PC-9 (cell line): ENCODE measurements at regions not wholly inside any gene's neighbourhood (a gene's known extent, or its start where the extent isn't known, plus 50 kb on each side); places are given as distances from the start of the nearest gene placed in this dataset.
A peak's percentile ranks its signal among the peaks of the same experiment; 100 is the strongest.

Source experiments
- BruUV-seq: library from RNA; stranded (reverse); fragments of 400-500 nt; replicated peaks from 2 replicates; lab custom pipeline; 2021; lab: Mats Ljungman, UMichigan
- CTCF ChIA-PET: fragments of 300-600 bp; sonication (Branson Sonifier 250); formaldehyde crosslinking; loops from one replicate; lab custom pipeline; 2022; ENCODE audit warnings: antibody characterized with exemption; lab: Charles Lee
- POLR2A ChIA-PET: fragments of 300-600 bp; sonication (Branson Sonifier 250); formaldehyde crosslinking; loops from one replicate; lab custom pipeline; 2022; ENCODE audit warnings: antibody characterized with exemption; ENCODE audit not compliant: unreplicated experiment; lab: Charles Lee
- DNase-seq, 2 experiments: peaks; one replicate each; pipeline versions ENCODE4 v3.0.0 to v3.0.0-alpha.2; 2015 to 2022; ENCODE audit warnings: mixed read lengths in 1 of 2
- H2AFZ ChIP-seq: fragments of 200-600 bp; sonication (generic); 2 replicates; pipeline ENCODE4 v1.8.1; 2017; ENCODE audit warnings: antibody characterized with exemption
- H3F3A ChIP-seq: fragments of 200-600 bp; sonication (generic); 2 replicates; pipeline ENCODE4 v1.8.1; 2017; ENCODE audit warnings: antibody characterized with exemption, mild to moderate bottlenecking, low read depth; ENCODE audit not compliant: insufficient read depth
- H3K27ac ChIP-seq: fragments of 200-600 bp; sonication (generic); 2 replicates; pipeline ENCODE4 v1.6.1; 2016; ENCODE audit warnings: mixed run types
- H3K27me3 ChIP-seq: fragments of 200-600 bp; sonication (generic); 2 replicates; pipeline ENCODE4 v1.6.1; 2016; ENCODE audit warnings: low read depth, mixed run types; ENCODE audit not compliant: insufficient read depth
- H3K36me3 ChIP-seq: fragments of 200-600 bp; sonication (generic); 2 replicates; pipeline ENCODE4 v1.6.1; 2016; ENCODE audit warnings: low read depth, mixed run types
- H3K4me1 ChIP-seq: fragments of 200-600 bp; sonication (generic); replicated peaks from 2 replicates; pipeline ENCODE4 v1.6.1; 2016; ENCODE audit warnings: mixed run types; ENCODE audit not compliant: insufficient read depth
- H3K4me2 ChIP-seq: fragments of 200-600 bp; sonication (generic); 2 replicates; pipeline ENCODE4 v1.6.1; 2017; ENCODE audit warnings: mixed run types
- H3K4me3 ChIP-seq: fragments of 200-600 bp; sonication (generic); 2 replicates; pipeline ENCODE4 v1.6.1; 2016; ENCODE audit warnings: mixed run types
- H3K79me2 ChIP-seq: fragments of 200-600 bp; sonication (generic); 2 replicates; pipeline ENCODE4 v1.6.1; 2017; ENCODE audit warnings: low read depth, mixed run types
- H3K9me2 ChIP-seq: fragments of 200-600 bp; sonication (generic); 2 replicates; pipeline ENCODE4 v1.8.1; 2017; ENCODE audit warnings: mild to moderate bottlenecking; ENCODE audit not compliant: insufficient read depth
- H3K9me3 ChIP-seq: fragments of 200-600 bp; sonication (generic); 2 replicates; pipeline ENCODE4 v1.8.1; 2016; ENCODE audit warnings: low read depth; ENCODE audit not compliant: insufficient read depth
- H4K20me1 ChIP-seq: fragments of 200-600 bp; sonication (generic); 2 replicates; pipeline ENCODE4 v1.8.1; 2017; ENCODE audit not compliant: insufficient read depth
- CTCF ChIP-seq: fragments of 200-600 bp; sonication (generic); conservative IDR thresholded peaks from 2 replicates; pipeline ENCODE4 v1.6.1; 2017; ENCODE audit warnings: mixed run types, antibody characterized with exemption, mild to moderate bottlenecking, moderate library complexity
- EZH2 ChIP-seq: fragments of 200-600 bp; sonication (generic); IDR thresholded peaks from 2 replicates; pipeline ENCODE4 v1.8.0; 2017; ENCODE audit warnings: antibody characterized with exemption, low read depth
- intact Hi-C: fragments of 100-400 bp; cut with micrococcal nuclease; formaldehyde crosslinking; loops from one replicate; pipeline ENCODE4 v1.10.0; 2022; ENCODE audit not compliant: unreplicated experiment

GRCh38 chr1:181142096-181142958, 53.8 kb downstream of the IER5 start:
- H4K20me1 ChIP-seq: no peaks in the 10 kb centered on the region
- DNase-seq: peak; percentile 84 to 88
- H3K27me3 ChIP-seq: no peaks in the 10 kb centered on the region
- TF ChIP-seq EZH2: no peak
- TF ChIP-seq CTCF: peak; percentile 97
- peak overlapping the region; percentile 4; the same call in 1 of the 2 replicates for H3K4me3 ChIP-seq
- POLR2A ChIA-PET: interaction anchor here (0.5 to 0.7 kb wide), 3 partner anchors 15 to 131 kb away, joined by 3 to 4 read pairs (median 4); no protein-coding TSS in a partner anchor
- H3F3A ChIP-seq: peaks cover 33% of the 10 kb centered on the region
- H3K79me2 ChIP-seq: 0 out of 2 replicates have a peak, but pooled peaks cover 5% of the 10 kb centered on the region
- no peaks in the 10 kb centered on the region for H3K36me3 ChIP-seq
- BruUV-seq: TSS peak; percentile 71
- peaks cover 59% of the 10 kb centered on the region for H3K4me1 ChIP-seq
- no peaks in the 10 kb centered on the region for H3K9me3 ChIP-seq
- intact Hi-C loops: loop anchor here (1.0 to 2.0 kb wide), 6 partner anchors 23 to 260 kb away; partner anchors contain the start of gene IER5
- no peak overlapping the region for H2AFZ ChIP-seq
- H3K9me2 ChIP-seq: no peaks in the 10 kb centered on the region
- peak overlapping the region; percentile 92 for H3K27ac ChIP-seq
- CTCF ChIA-PET: interaction anchor here (0.5 to 2.2 kb wide), 7 partner anchors 29 to 260 kb away, joined by 3 to 11 read pairs (median 5); no protein-coding TSS in a partner anchor
- peak overlapping the region; percentile 63 for H3K4me2 ChIP-seq

GRCh38 chr1:181143102-181143859, 54.8 kb downstream of the IER5 start:
- Histone ChIP-seq H3K9me2 (no peaks in the 10 kb centered on the region), H3F3A (peaks cover 33% of the 10 kb centered on the region), H3K79me2 (0 out of 2 replicates have a peak, but pooled peaks cover 5% of the 10 kb centered on the region), H3K27ac (no peak overlapping the region), H3K9me3 (no peaks in the 10 kb centered on the region), H2AFZ (no peak overlapping the region), H3K4me2 (peak overlapping the region; percentile 63), H3K36me3 (no peaks in the 10 kb centered on the region), H4K20me1 (no peaks in the 10 kb centered on the region), H3K4me1 (peaks cover 49% of the 10 kb centered on the region), H3K4me3 (no peak overlapping the region), H3K27me3 (no peaks in the 10 kb centered on the region)
- POLR2A ChIA-PET: no interaction called here
- CTCF ChIA-PET: interaction anchor here (0.6 to 2.0 kb wide), 5 partner anchors 30 to 261 kb away, joined by 3 to 11 read pairs (median 3); no protein-coding TSS in a partner anchor
- no peak for DNase-seq
- TF ChIP-seq CTCF: no peak
- intact Hi-C loops: loop anchor here (2.0 kb wide), 1 partner anchor 24 kb away; no protein-coding TSS in a partner anchor
- BruUV-seq: no TSS peak

GRCh38 chr1:181144238-181144637, 55.7 kb downstream of the IER5 start:
- Histone ChIP-seq H3K4me2 (no peak overlapping the region), H4K20me1 (no peaks in the 10 kb centered on the region), H3K4me3 (no peak overlapping the region), H3K27ac (no peak overlapping the region), H3K4me1 (peaks cover 48% of the 10 kb centered on the region), H3K36me3 (no peaks in the 10 kb centered on the region), H3K79me2 (0 out of 2 replicates have a peak, but pooled peaks cover 5% of the 10 kb centered on the region), H3K9me3 (no peaks in the 10 kb centered on the region), H3F3A (peaks cover 31% of the 10 kb centered on the region; the same call in 1 of the 2 replicates), H2AFZ (no peak overlapping the region), H3K27me3 (no peaks in the 10 kb centered on the region), H3K9me2 (no peaks in the 10 kb centered on the region)
- TF ChIP-seq EZH2 (no peak), CTCF (no peak)
- intact Hi-C loops: no loop called here
- no peak for DNase-seq
- ChIA-PET POLR2A (no interaction called here), CTCF (interaction anchor here (0.6 to 1.5 kb wide), 3 partner anchors 60 to 262 kb away, joined by 3 read pairs; no protein-coding TSS in a partner anchor)
- BruUV-seq: no TSS peak
